ENCODE measurements at regions not wholly inside any gene's neighbourhood (a gene's known extent, or its start where the extent isn't known, plus 50 kb on each side); places are given as distances from the start of the nearest gene placed in this dataset.

- Mint-ChIP-seq H3K27ac (no peak overlapping the region), H3K4me1 (ENCODE audit: low read depth) (no peaks in the 10 kb centered on the region), H3K36me3 (ENCODE audit: low read depth) (no peaks in the 10 kb centered on the region), H3K4me3 (no peak overlapping the region), H3K9me3 (peaks cover 26% of the 10 kb centered on the region), H3K27me3 (no peaks in the 10 kb centered on the region)
- ChIA-PET POLR2A (no interaction called here), CTCF (no interaction called here)
- no peak for ATAC-seq
- no peak for DNase-seq
- intact Hi-C loops (cut with micrococcal nuclease): no loop called here
- TF ChIP-seq CTCF (IDR thresholded peaks at IDR 0.05): no peak
These were observed 504.1 kb downstream of the POM121L12 start for GRCh38 chr7:53539558-53539957.

- ChIA-PET CTCF (no interaction called here), POLR2A (no interaction called here)
- no peak for ATAC-seq
- no peak for DNase-seq
- Mint-ChIP-seq H3K36me3 (ENCODE audit: low read depth) (no peaks in the 10 kb centered on the region), H3K27ac (no peak overlapping the region), H3K27me3 (no peaks in the 10 kb centered on the region), H3K4me1 (ENCODE audit: low read depth) (no peaks in the 10 kb centered on the region), H3K9me3 (peaks cover 30% of the 10 kb centered on the region), H3K4me3 (no peak overlapping the region)
- TF ChIP-seq CTCF (IDR thresholded peaks at IDR 0.05): no peak
- intact Hi-C loops (cut with micrococcal nuclease): no loop called here
These were observed 506.0 kb downstream of the POM121L12 start for GRCh38 chr7:53541475-53541874.

- ChIA-PET CTCF (no interaction called here), POLR2A (no interaction called here)
- H3K27ac Mint-ChIP-seq: no peak overlapping the region
- H3K4me3 Mint-ChIP-seq: no peak overlapping the region
- H3K27me3 Mint-ChIP-seq: no peaks in the 10 kb centered on the region
- H3K9me3 Mint-ChIP-seq: peaks cover 31% of the 10 kb centered on the region
- ATAC-seq: no peak
- intact Hi-C loops (cut with micrococcal nuclease): no loop called here
- TF ChIP-seq CTCF (IDR thresholded peaks at IDR 0.05): no peak
- no peaks in the 10 kb centered on the region for H3K36me3 Mint-ChIP-seq (ENCODE audit: low read depth)
- no peaks in the 10 kb centered on the region for H3K4me1 Mint-ChIP-seq (ENCODE audit: low read depth)
- DNase-seq: no peak
These were observed 506.7 kb downstream of the POM121L12 start for GRCh38 chr7:53542157-53542556.

Data from activated CD8-positive, alpha-beta T cell treated with anti-CD3 and anti-CD28 coated beads for 36 hours (primary cell).